ENCODE measurements at regions not wholly inside any gene's neighbourhood (a gene's known extent, or its start where the extent isn't known, plus 50 kb on each side); places are given as distances from the start of the nearest gene placed in this dataset.

DNA sequence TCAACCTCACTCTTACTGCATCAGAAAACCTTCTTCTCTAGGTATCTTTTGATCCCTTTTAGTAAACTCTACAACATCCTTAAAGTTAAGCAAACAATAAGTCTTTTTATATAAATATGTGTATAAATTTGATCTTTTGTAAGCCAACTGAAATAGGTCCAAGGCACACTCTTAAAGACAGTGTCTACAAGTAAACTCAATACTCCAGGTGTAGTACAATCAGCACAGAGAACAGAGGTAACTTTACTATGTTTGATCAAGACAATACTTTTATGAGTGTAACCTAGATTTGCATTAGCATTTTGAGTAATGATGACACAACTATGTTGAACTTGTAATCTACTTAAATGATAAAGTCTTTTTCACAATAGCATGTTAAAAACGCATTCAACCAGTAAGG, 593.1 kb upstream of the CHAC2 start:
- no peak overlapping the region for H3K27ac Mint-ChIP-seq
- peaks cover 3% of the 10 kb centered on the region for H3K27me3 Mint-ChIP-seq (ENCODE audit: insufficient read depth)
- no peaks in the 10 kb centered on the region for H3K4me1 Mint-ChIP-seq (ENCODE audit: low read depth)
- TF ChIP-seq, protein P1, sequence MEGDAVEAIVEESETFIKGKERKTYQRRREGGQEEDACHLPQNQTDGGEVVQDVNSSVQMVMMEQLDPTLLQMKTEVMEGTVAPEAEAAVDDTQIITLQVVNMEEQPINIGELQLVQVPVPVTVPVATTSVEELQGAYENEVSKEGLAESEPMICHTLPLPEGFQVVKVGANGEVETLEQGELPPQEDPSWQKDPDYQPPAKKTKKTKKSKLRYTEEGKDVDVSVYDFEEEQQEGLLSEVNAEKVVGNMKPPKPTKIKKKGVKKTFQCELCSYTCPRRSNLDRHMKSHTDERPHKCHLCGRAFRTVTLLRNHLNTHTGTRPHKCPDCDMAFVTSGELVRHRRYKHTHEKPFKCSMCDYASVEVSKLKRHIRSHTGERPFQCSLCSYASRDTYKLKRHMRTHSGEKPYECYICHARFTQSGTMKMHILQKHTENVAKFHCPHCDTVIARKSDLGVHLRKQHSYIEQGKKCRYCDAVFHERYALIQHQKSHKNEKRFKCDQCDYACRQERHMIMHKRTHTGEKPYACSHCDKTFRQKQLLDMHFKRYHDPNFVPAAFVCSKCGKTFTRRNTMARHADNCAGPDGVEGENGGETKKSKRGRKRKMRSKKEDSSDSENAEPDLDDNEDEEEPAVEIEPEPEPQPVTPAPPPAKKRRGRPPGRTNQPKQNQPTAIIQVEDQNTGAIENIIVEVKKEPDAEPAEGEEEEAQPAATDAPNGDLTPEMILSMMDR (IDR thresholded peaks at IDR 0.05) = no peak
- H3K4me3 Mint-ChIP-seq = no peak overlapping the region
- no peak for DNase-seq
- no peaks in the 10 kb centered on the region for H3K36me3 Mint-ChIP-seq (ENCODE audit: low read depth)
- H3K9me3 Mint-ChIP-seq = no peaks in the 10 kb centered on the region

DNA sequence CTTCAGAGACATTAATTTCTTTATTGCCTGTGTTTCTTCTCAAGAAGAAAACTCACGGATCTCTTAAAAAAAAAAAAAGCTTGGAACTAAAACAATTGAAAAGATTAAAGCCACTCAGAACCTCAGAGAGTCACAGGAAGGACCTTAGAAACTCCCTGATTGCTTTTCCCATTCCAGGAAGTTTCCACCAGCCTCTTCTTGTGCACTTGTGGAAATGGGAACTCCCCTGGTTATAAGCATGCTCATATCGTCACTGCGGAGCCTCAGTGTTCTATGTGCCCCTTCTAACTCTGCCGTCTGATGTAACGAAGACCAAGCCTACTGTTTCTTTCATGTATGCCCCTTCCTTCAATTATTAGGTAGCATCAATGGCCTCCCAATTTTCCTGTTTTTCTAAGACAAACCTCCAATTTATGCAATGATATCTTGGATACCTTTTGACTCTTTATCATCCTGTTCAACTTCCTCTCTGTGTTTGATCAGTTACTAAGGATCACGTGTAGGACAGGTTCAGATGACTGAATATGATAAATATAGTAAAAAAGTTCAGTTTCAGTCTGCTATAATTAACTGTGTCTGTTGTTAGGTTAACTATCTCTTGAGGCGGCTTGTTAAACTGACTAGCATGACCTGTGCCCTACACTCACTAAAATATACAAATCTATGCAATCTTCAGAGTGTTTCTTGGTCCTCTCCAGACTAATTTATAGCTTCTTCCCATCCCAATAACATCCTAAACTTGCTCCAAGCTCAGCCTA, 593.7 kb upstream of the CHAC2 start:
- Mint-ChIP-seq H3K9me3 (no peaks in the 10 kb centered on the region), H3K27ac (no peak overlapping the region), H3K4me3 (no peak overlapping the region), H3K4me1 (ENCODE audit: low read depth) (no peaks in the 10 kb centered on the region), H3K27me3 (ENCODE audit: insufficient read depth) (peaks cover 3% of the 10 kb centered on the region), H3K36me3 (ENCODE audit: low read depth) (no peaks in the 10 kb centered on the region)
- TF ChIP-seq, protein P1 (IDR thresholded peaks at IDR 0.05) = no peak
- no peak for DNase-seq

DNA sequence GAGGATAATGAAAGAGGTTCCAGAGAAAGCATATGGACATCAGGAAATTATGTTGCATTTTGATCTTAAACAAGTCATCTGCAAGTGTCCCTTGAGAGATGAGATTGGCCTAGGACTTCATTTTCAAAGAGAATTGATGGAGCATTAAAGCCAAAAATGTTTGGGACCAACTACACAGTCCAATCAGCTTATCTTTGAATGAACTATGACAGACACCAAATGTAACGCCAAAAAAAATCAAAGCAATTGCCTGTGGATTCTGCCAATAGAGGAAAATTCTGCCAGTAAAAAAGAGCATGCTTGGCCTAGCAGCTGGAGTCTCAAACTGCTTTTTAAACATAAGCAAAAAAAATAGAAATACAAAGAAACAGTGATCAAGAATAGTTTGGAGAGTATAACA, 594.5 kb upstream of the CHAC2 start:
- no peak for DNase-seq
- Mint-ChIP-seq H3K36me3 (ENCODE audit: low read depth) (no peaks in the 10 kb centered on the region), H3K4me1 (ENCODE audit: low read depth) (no peaks in the 10 kb centered on the region), H3K9me3 (no peaks in the 10 kb centered on the region), H3K27ac (no peak overlapping the region), H3K4me3 (no peak overlapping the region), H3K27me3 (ENCODE audit: insufficient read depth) (peaks cover 5% of the 10 kb centered on the region)
- TF ChIP-seq, protein P1 (IDR thresholded peaks at IDR 0.05) = no peak

DNA sequence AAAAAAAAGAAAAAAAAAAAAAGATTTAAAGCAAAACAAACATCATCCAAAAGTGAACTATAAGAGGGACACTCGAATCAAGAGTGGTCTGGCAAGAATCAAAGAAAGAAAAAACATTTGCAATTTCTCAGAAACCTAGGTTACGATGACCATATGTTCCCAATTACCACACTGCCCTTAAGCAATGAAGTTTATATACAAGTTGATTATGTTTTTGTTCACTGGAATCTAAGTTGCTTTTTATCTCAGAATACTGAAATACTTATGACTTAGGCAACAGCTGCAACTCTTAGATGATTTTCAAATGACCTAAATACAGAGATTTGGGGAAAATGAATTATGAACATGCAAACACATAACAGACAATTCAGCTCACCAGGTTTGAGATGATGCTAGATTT, 597.1 kb upstream of the CHAC2 start:
- peaks cover 5% of the 10 kb centered on the region for H3K27me3 Mint-ChIP-seq (ENCODE audit: insufficient read depth)
- H3K9me3 Mint-ChIP-seq = no peaks in the 10 kb centered on the region
- no peak overlapping the region for H3K27ac Mint-ChIP-seq
- H3K4me1 Mint-ChIP-seq (ENCODE audit: low read depth) = no peaks in the 10 kb centered on the region
- DNase-seq = no peak
- TF ChIP-seq, protein P1 (IDR thresholded peaks at IDR 0.05) = no peak
- no peak overlapping the region for H3K4me3 Mint-ChIP-seq
- no peaks in the 10 kb centered on the region for H3K36me3 Mint-ChIP-seq (ENCODE audit: low read depth)

DNA sequence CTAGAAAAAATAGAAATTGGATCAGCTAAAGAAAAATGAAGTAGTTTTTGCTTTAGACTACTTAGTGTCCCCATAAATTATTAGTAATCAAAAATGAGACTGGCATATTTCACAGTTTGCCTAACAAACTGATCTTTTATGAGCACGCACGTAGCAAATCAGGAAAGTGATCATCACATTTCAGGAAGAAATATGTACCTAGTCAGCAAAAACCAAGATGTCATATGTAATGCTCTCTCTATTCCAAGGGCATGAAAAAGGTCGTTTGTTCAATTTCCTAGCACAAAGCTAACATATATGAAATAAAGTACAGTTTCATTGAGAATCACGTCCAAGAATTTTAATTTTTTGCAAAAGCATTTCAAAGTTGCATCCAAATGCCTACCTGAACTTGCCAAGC, 600.4 kb upstream of the CHAC2 start:
- no peak for DNase-seq
- Mint-ChIP-seq H3K27me3 (ENCODE audit: insufficient read depth) (peaks cover 5% of the 10 kb centered on the region), H3K4me3 (no peak overlapping the region), H3K27ac (no peak overlapping the region), H3K9me3 (peaks cover 5% of the 10 kb centered on the region; the same call in 1 of the 2 replicates), H3K4me1 (ENCODE audit: low read depth) (no peaks in the 10 kb centered on the region), H3K36me3 (ENCODE audit: low read depth) (no peaks in the 10 kb centered on the region)
- TF ChIP-seq, protein P1 (IDR thresholded peaks at IDR 0.05) = no peak

Data from HFFc6 (cell line).